ENCODE measurements at regions not wholly inside any gene's neighbourhood (a gene's known extent, or its start where the extent isn't known, plus 50 kb on each side); places are given as distances from the start of the nearest gene placed in this dataset.

- no peak for DNase-seq (ENCODE audit: low spot score)
- no peak for TF ChIP-seq CTCF (IDR thresholded peaks at IDR 0.05; ENCODE audit: extremely low read depth, missing control alignments)
Measured at GRCh38 chr10:28812384-28813372, 135.4 kb downstream of the BAMBI start.

DNA sequence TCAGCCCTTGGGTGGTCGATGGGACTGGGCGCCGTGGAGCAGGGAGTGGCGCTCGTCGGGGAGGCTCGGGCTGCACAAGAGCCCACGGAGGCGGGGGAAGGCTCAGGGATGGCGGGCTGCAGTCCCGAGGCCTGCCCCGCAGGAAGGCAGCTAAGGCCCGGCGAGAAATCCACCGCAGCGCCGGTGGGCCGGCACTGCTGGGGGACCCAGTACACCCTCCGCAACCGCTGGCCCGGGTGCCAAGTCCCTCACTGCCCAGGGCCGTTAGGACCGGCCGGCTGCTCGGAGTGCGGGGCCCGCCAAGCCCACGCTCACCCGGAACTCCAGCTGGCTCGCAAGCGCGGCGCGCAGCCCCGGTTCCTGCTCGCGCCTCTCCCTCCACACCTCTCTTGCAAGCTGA lies 138.4 kb downstream of the BAMBI start:
- no peak for TF ChIP-seq CTCF (IDR thresholded peaks at IDR 0.05; ENCODE audit: extremely low read depth, missing control alignments)
- DNase-seq (ENCODE audit: low spot score) = no peak

- TF ChIP-seq CTCF (IDR thresholded peaks at IDR 0.05; ENCODE audit: extremely low read depth, missing control alignments) = no peak
- no peak for DNase-seq (ENCODE audit: low spot score)
Measured at GRCh38 chr10:28822719-28823464, 145.6 kb downstream of the BAMBI start.

- no peak for TF ChIP-seq CTCF (IDR thresholded peaks at IDR 0.05; ENCODE audit: extremely low read depth, missing control alignments)
- DNase-seq (ENCODE audit: low spot score) = no peak
Measured at GRCh38 chr10:28823501-28824075, 146.3 kb downstream of the BAMBI start.

DNA sequence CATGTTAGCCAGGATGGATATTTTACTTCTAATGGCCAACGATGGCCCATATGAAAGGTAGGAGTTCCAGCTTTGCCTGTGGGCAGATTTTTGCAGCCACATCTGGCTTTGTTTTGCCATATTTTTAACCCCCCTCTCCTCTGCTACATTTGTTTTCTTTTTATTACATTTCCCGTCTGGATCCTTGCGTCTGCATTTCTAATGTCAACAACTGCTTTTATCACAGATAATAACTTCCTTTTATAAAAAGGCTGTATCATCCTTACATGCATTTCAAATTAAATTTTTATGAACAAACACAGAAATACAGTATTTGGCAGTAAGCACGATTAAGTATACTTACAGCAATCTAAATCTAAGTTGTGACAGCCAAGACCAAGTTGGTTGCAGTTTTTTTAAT lies 156.0 kb downstream of the BAMBI start:
- no peak for TF ChIP-seq CTCF (IDR thresholded peaks at IDR 0.05; ENCODE audit: extremely low read depth, missing control alignments)
- no peak for DNase-seq (ENCODE audit: low spot score)

DNA sequence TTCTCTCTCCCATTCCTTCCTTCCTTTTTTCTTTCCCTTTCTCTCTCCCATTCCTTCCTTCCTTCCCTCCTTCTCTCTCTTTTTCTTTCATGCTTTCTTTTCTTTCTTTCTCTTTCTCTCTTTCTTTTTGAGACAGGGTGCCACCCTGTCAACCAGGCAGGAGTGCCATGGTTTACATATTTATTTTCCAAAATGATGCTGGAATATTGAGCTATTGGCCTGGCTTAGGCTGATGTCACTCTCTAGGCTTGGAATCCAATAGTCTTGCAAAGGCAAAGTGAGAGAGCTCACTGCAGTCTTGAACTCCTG lies 159.1 kb downstream of the BAMBI start:
- no peak for TF ChIP-seq CTCF (IDR thresholded peaks at IDR 0.05; ENCODE audit: extremely low read depth, missing control alignments)
- no peak for DNase-seq (ENCODE audit: low spot score)
